ENCODE measurements at regions not wholly inside any gene's neighbourhood (a gene's known extent, or its start where the extent isn't known, plus 50 kb on each side); places are given as distances from the start of the nearest gene placed in this dataset.

DNA sequence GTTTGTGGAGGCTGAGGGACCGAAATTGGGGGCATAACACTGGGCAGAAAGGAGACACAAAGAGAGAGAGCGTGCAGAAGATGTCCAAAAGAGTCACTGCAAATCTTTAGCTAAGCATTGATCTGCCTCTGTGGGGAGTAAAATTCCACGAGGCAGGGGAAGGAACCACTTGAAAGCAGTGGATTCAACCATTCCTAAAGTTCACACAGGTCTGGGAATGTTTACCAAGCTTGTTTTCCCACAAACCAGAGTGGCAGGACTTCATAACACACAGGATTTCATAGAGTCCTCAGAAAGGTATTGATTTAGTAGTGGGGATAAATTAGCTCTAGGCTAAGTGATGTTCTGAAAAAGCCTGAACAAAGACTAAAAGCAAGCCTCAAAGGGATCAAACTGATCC, 66.1 kb upstream of the RPL38 start:
- H3K4me1 ChIP-seq (ENCODE audit: insufficient read depth, low read length), result no peaks in the 10 kb centered on the region
- no peaks in the 10 kb centered on the region for H4K20me1 ChIP-seq (ENCODE audit: insufficient read depth, low read length)
- DNase-seq (ENCODE audit: low spot score) (no peak), FAIRE-seq (no peak), ATAC-seq (no peak)
- ChIA-PET POLR2A (no interaction called here), CTCF (ENCODE audit: low intra/inter-chr PET ratio, low total read pairs) (no interaction called here)
- no peak overlapping the region for H2AFZ ChIP-seq (ENCODE audit: low read length)
- no peak overlapping the region for H3K4me3 ChIP-seq (replicated peaks in 1 of 3; ENCODE audit: insufficient read depth in 1 of 3, low read depth in 2 of 3, low read length in 3 of 3)
- intact Hi-C loops (cut with micrococcal nuclease; ENCODE audit: unreplicated experiment), result no loop called here
- H3K27ac ChIP-seq (ENCODE audit: extremely low read length, insufficient read depth, low read length), result no peak overlapping the region
- no peak overlapping the region for H3K4me2 ChIP-seq (ENCODE audit: low read depth, low read length)
- H3K9me3 ChIP-seq (ENCODE audit: low read length), result peaks cover 15% of the 10 kb centered on the region
- in situ Hi-C loops (cut with HindIII; ENCODE audit: extremely low pct_ligation_motif_present, low pct_unique_long_range_greater_than_20kb), result no loop called here
- H3K9ac ChIP-seq (ENCODE audit: insufficient read depth, low read depth, low read length), result no peak overlapping the region
- WGBS (ENCODE audit: low lambda C conversion rate), result 12% methylated on average over 3 of the region's 3 CpGs
- no peaks in the 10 kb centered on the region for H3K36me3 ChIP-seq (replicated peaks in 1 of 2; ENCODE audit: control insufficient read depth in 1 of 2, insufficient read depth in 2 of 2, low read length in 2 of 2)
- H3K27me3 ChIP-seq (ENCODE audit: control insufficient read depth in 1 of 2, insufficient read depth in 2 of 2, low read length in 2 of 2), result peaks cover 0 to 24% of the 10 kb centered on the region in 2 experiments; a peak in 3 of 5 replicates
- TF ChIP-seq, protein P1, sequence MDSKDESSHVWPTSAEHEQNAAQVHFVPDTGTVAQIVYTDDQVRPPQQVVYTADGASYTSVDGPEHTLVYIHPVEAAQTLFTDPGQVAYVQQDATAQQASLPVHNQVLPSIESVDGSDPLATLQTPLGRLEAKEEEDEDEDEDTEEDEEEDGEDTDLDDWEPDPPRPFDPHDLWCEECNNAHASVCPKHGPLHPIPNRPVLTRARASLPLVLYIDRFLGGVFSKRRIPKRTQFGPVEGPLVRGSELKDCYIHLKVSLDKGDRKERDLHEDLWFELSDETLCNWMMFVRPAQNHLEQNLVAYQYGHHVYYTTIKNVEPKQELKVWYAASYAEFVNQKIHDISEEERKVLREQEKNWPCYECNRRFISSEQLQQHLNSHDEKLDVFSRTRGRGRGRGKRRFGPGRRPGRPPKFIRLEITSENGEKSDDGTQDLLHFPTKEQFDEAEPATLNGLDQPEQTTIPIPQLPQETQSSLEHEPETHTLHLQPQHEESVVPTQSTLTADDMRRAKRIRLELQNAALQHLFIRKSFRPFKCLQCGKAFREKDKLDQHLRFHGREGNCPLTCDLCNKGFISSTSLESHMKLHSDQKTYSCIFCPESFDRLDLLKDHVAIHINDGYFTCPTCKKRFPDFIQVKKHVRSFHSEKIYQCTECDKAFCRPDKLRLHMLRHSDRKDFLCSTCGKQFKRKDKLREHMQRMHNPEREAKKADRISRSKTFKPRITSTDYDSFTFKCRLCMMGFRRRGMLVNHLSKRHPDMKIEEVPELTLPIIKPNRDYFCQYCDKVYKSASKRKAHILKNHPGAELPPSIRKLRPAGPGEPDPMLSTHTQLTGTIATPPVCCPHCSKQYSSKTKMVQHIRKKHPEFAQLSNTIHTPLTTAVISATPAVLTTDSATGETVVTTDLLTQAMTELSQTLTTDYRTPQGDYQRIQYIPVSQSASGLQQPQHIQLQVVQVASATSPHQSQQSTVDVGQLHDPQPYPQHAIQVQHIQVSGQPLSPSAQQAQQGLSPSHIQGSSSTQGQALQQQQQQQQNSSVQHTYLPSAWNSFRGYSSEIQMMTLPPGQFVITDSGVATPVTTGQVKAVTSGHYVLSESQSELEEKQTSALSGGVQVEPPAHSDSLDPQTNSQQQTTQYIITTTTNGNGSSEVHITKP (CRISPR knock-in tag; IDR thresholded peaks at IDR 0.05; ENCODE audit: low read depth), result peak; percentile 60; the same call in 1 of the 2 replicates
- TF ChIP-seq, protein P2, sequence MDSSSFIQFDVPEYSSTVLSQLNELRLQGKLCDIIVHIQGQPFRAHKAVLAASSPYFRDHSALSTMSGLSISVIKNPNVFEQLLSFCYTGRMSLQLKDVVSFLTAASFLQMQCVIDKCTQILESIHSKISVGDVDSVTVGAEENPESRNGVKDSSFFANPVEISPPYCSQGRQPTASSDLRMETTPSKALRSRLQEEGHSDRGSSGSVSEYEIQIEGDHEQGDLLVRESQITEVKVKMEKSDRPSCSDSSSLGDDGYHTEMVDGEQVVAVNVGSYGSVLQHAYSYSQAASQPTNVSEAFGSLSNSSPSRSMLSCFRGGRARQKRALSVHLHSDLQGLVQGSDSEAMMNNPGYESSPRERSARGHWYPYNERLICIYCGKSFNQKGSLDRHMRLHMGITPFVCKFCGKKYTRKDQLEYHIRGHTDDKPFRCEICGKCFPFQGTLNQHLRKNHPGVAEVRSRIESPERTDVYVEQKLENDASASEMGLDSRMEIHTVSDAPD (CRISPR knock-in tag; IDR thresholded peaks at IDR 0.05), result no peak
- H3K79me2 ChIP-seq (ENCODE audit: insufficient read depth, low read length), result no peaks in the 10 kb centered on the region
- BruUV-seq (replicated peaks), result no TSS peak

DNA sequence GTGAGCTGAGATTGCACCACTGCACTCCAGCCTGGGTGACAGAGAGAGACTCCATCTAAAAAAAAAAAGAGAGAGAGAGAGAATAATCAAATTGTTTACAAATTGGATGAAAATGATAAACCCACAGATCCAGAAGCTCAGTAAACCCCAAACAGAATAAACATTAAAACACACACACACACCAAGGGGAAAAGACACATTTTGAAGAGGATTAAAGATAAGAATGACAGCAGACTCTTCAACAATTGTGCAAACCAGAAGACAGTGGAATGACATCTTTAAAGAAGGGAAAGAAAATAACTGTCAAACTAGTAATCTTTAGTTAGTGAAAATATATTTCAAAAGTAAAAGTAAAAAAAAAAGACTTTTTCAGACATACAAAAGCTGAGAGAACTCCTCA, 64.4 kb upstream of the RPL38 start:
- CTCF ChIA-PET (ENCODE audit: low intra/inter-chr PET ratio, low total read pairs), result no interaction called here
- POLR2A ChIA-PET, result no interaction called here
- FAIRE-seq, result no peak
- no peaks in the 10 kb centered on the region for H3K36me3 ChIP-seq (replicated peaks in 1 of 2; ENCODE audit: control insufficient read depth in 1 of 2, insufficient read depth in 2 of 2, low read length in 2 of 2)
- intact Hi-C loops (cut with micrococcal nuclease; ENCODE audit: unreplicated experiment), result no loop called here
- no TSS peak for BruUV-seq (replicated peaks)
- no peaks in the 10 kb centered on the region for H3K4me1 ChIP-seq (ENCODE audit: insufficient read depth, low read length)
- no peaks in the 10 kb centered on the region for H4K20me1 ChIP-seq (ENCODE audit: insufficient read depth, low read length)
- no peak for DNase-seq (ENCODE audit: low spot score)
- H3K27me3 ChIP-seq (ENCODE audit: control insufficient read depth in 1 of 2, insufficient read depth in 2 of 2, low read length in 2 of 2), result peaks cover 0 to 14% of the 10 kb centered on the region in 2 experiments; a peak in 3 of 5 replicates
- no peak for TF ChIP-seq NFIB (CRISPR knock-in tag; IDR thresholded peaks at IDR 0.05; ENCODE audit: borderline replicate concordance)
- TF ChIP-seq ZNF317 (CRISPR knock-in tag; IDR thresholded peaks at IDR 0.05), result peak; percentile 85
- TF ChIP-seq ZNF567 (CRISPR knock-in tag; IDR thresholded peaks at IDR 0.05; ENCODE audit: borderline replicate concordance), result no peak
- TF ChIP-seq TBP (CRISPR knock-in tag; IDR thresholded peaks at IDR 0.05), result no peak
- no peak for ATAC-seq
- no peak overlapping the region for H3K9ac ChIP-seq (ENCODE audit: insufficient read depth, low read depth, low read length)
- no peak overlapping the region for H3K4me3 ChIP-seq (replicated peaks in 1 of 3; ENCODE audit: insufficient read depth in 1 of 3, low read depth in 2 of 3, low read length in 3 of 3)
- in situ Hi-C loops (cut with HindIII; ENCODE audit: extremely low pct_ligation_motif_present, low pct_unique_long_range_greater_than_20kb), result no loop called here
- no peaks in the 10 kb centered on the region for H3K79me2 ChIP-seq (ENCODE audit: insufficient read depth, low read length)
- no peak overlapping the region for H3K4me2 ChIP-seq (ENCODE audit: low read depth, low read length)
- peaks cover 32% of the 10 kb centered on the region for H3K9me3 ChIP-seq (ENCODE audit: low read length)
- no peak overlapping the region for H3K27ac ChIP-seq (ENCODE audit: extremely low read length, insufficient read depth, low read length)
- no peak overlapping the region for H2AFZ ChIP-seq (ENCODE audit: low read length)

All from HepG2 (cell line).